HepG2 (cell line): ENCODE measurements at regions not wholly inside any gene's neighbourhood (a gene's known extent, or its start where the extent isn't known, plus 50 kb on each side); places are given as distances from the start of the nearest gene placed in this dataset.

Experiments used
- ATAC-seq: fragments of 200-7000 bp; cut with Tn5 transposase; 3 replicates; pipeline ENCODE4 v1.9.1; 2020; ENCODE audit warnings: mild to moderate bottlenecking, moderate library complexity
- BruUV-seq: library from RNA; stranded (reverse); fragments of 400-500 nt; replicated peaks from 2 replicates; lab custom pipeline; 2021; lab: Mats Ljungman, UMichigan
- CTCF ChIA-PET: fragments of 300-600 bp; formaldehyde crosslinking; extraction: SDS; loops from one replicate; lab custom pipeline; 2021; ENCODE audit warnings: low total read pairs, inconsistent platforms, low intra/inter-chr PET ratio; lab: Yijun Ruan, JAX
- POLR2A ChIA-PET: fragments of 350-600 bp; sonication (Branson Sonifier 250); formaldehyde crosslinking; loops from one replicate; lab custom pipeline; 2020; ENCODE audit warnings: antibody characterized with exemption, inconsistent platforms; lab: Yijun Ruan, JAX
- DNase-seq: peaks from one replicate; pipeline ENCODE4 v3.0.0-alpha.2; 2015; ENCODE audit warnings: low spot score
- FAIRE-seq: peaks from 3 replicates; lab custom pipeline; 2011; peaks lifted over from hg19 to GRCh38; lab: Jason Lieb, UNC
- H2AFZ ChIP-seq: one replicate; pipeline ENCODE4 v1.6.1; 2011; ENCODE audit warnings: low read length, inconsistent platforms
- H3K27ac ChIP-seq: fragments of 300-600 bp; 3 replicates; pipeline ENCODE4 v1.8.0; 2011; ENCODE audit warnings: mixed run types, mild to moderate bottlenecking, mixed read lengths, low read length, inconsistent platforms; ENCODE audit not compliant: insufficient read depth; ENCODE audit errors: extremely low read length
- H3K27me3 ChIP-seq, 2 experiments: fragments of 200-600 bp in 1 of 2; 2 replicates in 1 of 2; 3 replicates in 1 of 2; pipeline versions ENCODE4 v1.6.0 to v1.8.0; 2011; ENCODE audit warnings: low read length in 2 of 2, mild to moderate bottlenecking in 2 of 2, moderate library complexity in 2 of 2, inconsistent platforms in 1 of 2; ENCODE audit not compliant: insufficient read depth in 2 of 2, control insufficient read depth in 1 of 2
- H3K36me3 ChIP-seq, 2 experiments: fragments of 200-600 bp in 1 of 2; replicated peaks in 1 of 2; 2 replicates in 1 of 2; 3 replicates in 1 of 2; pipeline versions ENCODE4 v1.5.1 to v1.8.0; 2011; ENCODE audit warnings: low read length in 2 of 2, inconsistent platforms in 1 of 2; ENCODE audit not compliant: insufficient read depth in 2 of 2, control insufficient read depth in 1 of 2
- H3K4me1 ChIP-seq: 2 replicates; pipeline ENCODE4 v1.5.1; 2012; ENCODE audit warnings: low read length, inconsistent platforms; ENCODE audit not compliant: insufficient read depth
- H3K4me2 ChIP-seq: 2 replicates; pipeline ENCODE4 v1.6.0; 2011; ENCODE audit warnings: low read depth, low read length, inconsistent platforms
- H3K4me3 ChIP-seq, 3 experiments: fragments of 200-600 bp in 1 of 3; sonication (generic), shearing (Covaris generic) in 1 of 3; replicated peaks in 1 of 3; 2 replicates each; pipeline ENCODE4 v1.5.1; 2011 to 2016; ENCODE audit warnings: low read length in 3 of 3, inconsistent platforms in 2 of 3, low read depth in 2 of 3, mild to moderate bottlenecking in 2 of 3, control low read depth in 1 of 3, mixed read lengths in 1 of 3; ENCODE audit not compliant: insufficient read depth in 1 of 3
- H3K79me2 ChIP-seq: one replicate; pipeline ENCODE4 v1.6.1; 2011; ENCODE audit warnings: low read length, inconsistent platforms; ENCODE audit not compliant: insufficient read depth
- H3K9ac ChIP-seq: 2 replicates; pipeline ENCODE4 v1.6.0; 2011; ENCODE audit warnings: mild to moderate bottlenecking, low read depth, low read length, inconsistent platforms; ENCODE audit not compliant: insufficient read depth
- H3K9me3 ChIP-seq: 2 replicates; pipeline ENCODE4 v1.5.1; 2012; ENCODE audit warnings: mild to moderate bottlenecking, low read length
- H4K20me1 ChIP-seq: 2 replicates; pipeline ENCODE4 v1.6.0; 2011; ENCODE audit warnings: inconsistent platforms, mild to moderate bottlenecking, low read length, moderate library complexity; ENCODE audit not compliant: insufficient read depth
- CREB1 ChIP-seq, 2 experiments: fragments of 450-650 bp in 1 of 2; IDR thresholded peaks; 2 replicates each; pipeline ENCODE4 v1.6.1; 2016 to 2017; ENCODE audit warnings: control low read depth in 1 of 2, mild to moderate bottlenecking in 1 of 2, missing compliant biosample characterization in 1 of 2, missing genetic modification characterization in 1 of 2
- CTCF ChIP-seq: sonication (generic); formaldehyde crosslinking; IDR thresholded peaks from 2 replicates; pipeline ENCODE4 v1.5.0; 2020; ENCODE audit warnings: mild to moderate bottlenecking, missing genetic modification reagents, moderate library complexity
- GABPA ChIP-seq, 2 experiments: IDR thresholded peaks; 2 replicates each; pipeline ENCODE4 v1.6.1; 2011 to 2016; ENCODE audit warnings: low read depth in 2 of 2, low read length in 1 of 2, missing biosample characterization in 1 of 2, missing genetic modification characterization in 1 of 2
- HCFC1 ChIP-seq: fragments of 150-350 bp; IDR thresholded peaks from 2 replicates; pipeline ENCODE4 v1.6.1; 2014; ENCODE audit warnings: low read depth, low read length
- HOXA5 ChIP-seq: sonication (generic); formaldehyde crosslinking; IDR thresholded peaks from 2 replicates; pipeline ENCODE4 v1.4.0; 2020; ENCODE audit warnings: missing genetic modification reagents
- MIER3 ChIP-seq: IDR thresholded peaks from 2 replicates; pipeline ENCODE4 v1.6.1; 2016; ENCODE audit warnings: missing compliant biosample characterization, borderline replicate concordance
- RXRB ChIP-seq: IDR thresholded peaks from 2 replicates; pipeline ENCODE4 v1.6.1; 2016; ENCODE audit warnings: borderline replicate concordance, missing genetic modification reagents, missing compliant biosample characterization
- SALL2 ChIP-seq: sonication (generic); formaldehyde crosslinking; IDR thresholded peaks from 2 replicates; pipeline ENCODE4 v1.8.1; 2023; ENCODE audit warnings: mild to moderate bottlenecking, missing genetic modification reagents, inconsistent platforms
- ZNF136 ChIP-seq: sonication (generic); formaldehyde crosslinking; IDR thresholded peaks from 2 replicates; pipeline ENCODE4 v1.8.1; 2022; ENCODE audit warnings: low read depth, mild to moderate bottlenecking, moderate library complexity, missing genetic modification reagents
- ZNF367 ChIP-seq: sonication (generic); formaldehyde crosslinking; IDR thresholded peaks from 2 replicates; pipeline ENCODE4 v1.4.0; 2020; ENCODE audit warnings: missing genetic modification reagents, borderline replicate concordance
- ZNF496 ChIP-seq: sonication (generic); formaldehyde crosslinking; IDR thresholded peaks from 2 replicates; pipeline ENCODE4 v1.8.1; 2023; ENCODE audit warnings: mild to moderate bottlenecking, moderate library complexity, missing genetic modification reagents; ENCODE audit not compliant: insufficient replicate concordance
- ZNF780A ChIP-seq: sonication (generic); formaldehyde crosslinking; IDR thresholded peaks from 2 replicates; pipeline ENCODE4 v1.8.0; 2022; ENCODE audit warnings: mild to moderate bottlenecking, missing genetic modification reagents, moderate library complexity
- WGBS: methylation state at CpG from one replicate; pipeline ENCODE4 v1.1.6; 2017; ENCODE audit warnings: low lambda C conversion rate; 5-methylcytosine and 5-hydroxymethylcytosine counted together
- in situ Hi-C: cut with HindIII; loops from 2 replicates; pipeline ENCODE4 v1.10.0; 2017; ENCODE audit warnings: low pct_unique_long_range_greater_than_20kb; ENCODE audit not compliant: extremely low pct_ligation_motif_present
- intact Hi-C: fragments of 100-400 bp; cut with micrococcal nuclease; formaldehyde crosslinking; loops from one replicate; pipeline ENCODE4 v1.10.0; 2022; ENCODE audit not compliant: unreplicated experiment

- BruUV-seq = no TSS peak
- no peaks in the 10 kb centered on the region; a peak in 1 of 5 replicates for H3K27me3 ChIP-seq
- no peak overlapping the region for H2AFZ ChIP-seq
- no peak for TF ChIP-seq ZNF136 (CRISPR knock-in tag)
- no peak for TF ChIP-seq ZNF780A (CRISPR knock-in tag)
- TF ChIP-seq MIER3 = no peak
- TF ChIP-seq HCFC1 = no peak
- no peak for TF ChIP-seq SALL2 (CRISPR knock-in tag)
- TF ChIP-seq CREB1 (IDR thresholded peaks at IDR 0.05) = no peak
- TF ChIP-seq CREB1 (CRISPR knock-in tag; IDR thresholded peaks at IDR 0.05) = no peak
- TF ChIP-seq ZNF496 (CRISPR knock-in tag) = no peak
- TF ChIP-seq, all 625 proteins: peak for 0
- no peak for ATAC-seq
- Histone ChIP-seq H4K20me1 (no peaks in the 10 kb centered on the region), H3K36me3 (no peaks in the 10 kb centered on the region), H3K4me1 (no peaks in the 10 kb centered on the region), H3K79me2 (no peaks in the 10 kb centered on the region), H3K9ac (no peak overlapping the region), H3K9me3 (peaks cover 54% of the 10 kb centered on the region), H3K27ac (no peak overlapping the region), H3K4me2 (no peak overlapping the region), H3K4me3 (no peak overlapping the region)
- WGBS = 46% methylated on average over 2 of the region's 2 CpGs
- no peak for DNase-seq
- in situ Hi-C loops (no loop called here), intact Hi-C loops (no loop called here)
- FAIRE-seq = no peak
- POLR2A ChIA-PET = no interaction called here
- CTCF ChIA-PET = no interaction called here
Measured at GRCh38 chr12:30399859-30400258, 295.8 kb downstream of the IPO8 start.

GRCh38 chr12:30396576-30396975 lies 299.1 kb downstream of the IPO8 start:
- Histone ChIP-seq H3K79me2 (no peaks in the 10 kb centered on the region), H3K9ac (no peak overlapping the region), H3K9me3 (peaks cover 80% of the 10 kb centered on the region), H2AFZ (no peak overlapping the region), H3K4me1 (no peaks in the 10 kb centered on the region), H3K4me3 (no peak overlapping the region), H3K27me3 (no peaks in the 10 kb centered on the region; a peak in 1 of 5 replicates), H3K27ac (no peak overlapping the region), H4K20me1 (no peaks in the 10 kb centered on the region), H3K36me3 (no peaks in the 10 kb centered on the region), H3K4me2 (no peak overlapping the region)
- BruUV-seq = no TSS peak
- FAIRE-seq (no peak), ATAC-seq (no peak), DNase-seq (no peak)
- WGBS = 51% methylated on average over 2 of the region's 2 CpGs
- intact Hi-C loops = no loop called here
- in situ Hi-C loops = no loop called here
- no peak for TF ChIP-seq ZNF367 (CRISPR knock-in tag)
- no peak for TF ChIP-seq RXRB
- no peak for TF ChIP-seq HOXA5 (CRISPR knock-in tag)
- no peak for TF ChIP-seq GABPA (IDR thresholded peaks at IDR 0.05; ENCODE audit: low read depth, low read length)
- TF ChIP-seq GABPA (CRISPR knock-in tag; IDR thresholded peaks at IDR 0.05; ENCODE audit: low read depth) = no peak
- TF ChIP-seq CTCF (CRISPR knock-in tag) = no peak
- ChIA-PET POLR2A (no interaction called here), CTCF (no interaction called here)
